ENCODE measurements at regions not wholly inside any gene's neighbourhood (a gene's known extent, or its start where the extent isn't known, plus 50 kb on each side); places are given as distances from the start of the nearest gene placed in this dataset.

GRCh38 chr5:99019812-99020697, 91.2 kb upstream of the CHD1 start:
- Histone ChIP-seq H3K14ac (ENCODE audit: insufficient read depth, low read length) (no peak overlapping the region), H3K56ac (ENCODE audit: insufficient read length, low read depth, low read length) (no peak overlapping the region), H3T11ph (ENCODE audit: low read length) (no peak overlapping the region), H4K91ac (ENCODE audit: insufficient read length, low read depth, low read length) (no peak overlapping the region), H3K9ac (ENCODE audit: extremely low read depth, insufficient read length, low read length) (no peak overlapping the region), H3K18ac (ENCODE audit: insufficient read length, low read depth, low read length) (no peak overlapping the region), H4K5ac (ENCODE audit: insufficient read length, low read depth, low read length) (no peak overlapping the region), H3K4me1 (ENCODE audit: insufficient read depth, low read length) (no peaks in the 10 kb centered on the region), H3K27me3 (ENCODE audit: insufficient read depth, low read length) (no peaks in the 10 kb centered on the region), H3K79me2 (ENCODE audit: insufficient read depth, low read length) (no peaks in the 10 kb centered on the region), H3K23me2 (ENCODE audit: insufficient read length, low read depth, low read length, poor library complexity, severe bottlenecking) (no peaks in the 10 kb centered on the region), H3K23ac (ENCODE audit: insufficient read length, low read depth, low read length) (no peak overlapping the region), H2BK120ac (ENCODE audit: low read depth, low read length, poor library complexity, severe bottlenecking) (no peak overlapping the region), H2AFZ (ENCODE audit: low read length) (no peak overlapping the region), H2BK15ac (ENCODE audit: low read depth, low read length) (no peak overlapping the region), H2BK12ac (ENCODE audit: insufficient read length, low read depth, low read length) (no peak overlapping the region), H3K4ac (ENCODE audit: low read depth, low read length) (no peak overlapping the region), H3K79me1 (ENCODE audit: insufficient read depth, low read depth, low read length, poor library complexity, severe bottlenecking) (no peaks in the 10 kb centered on the region), H4K8ac (replicated peaks; ENCODE audit: insufficient read length, low read depth, low read length) (no peak overlapping the region), H3K27ac (ENCODE audit: insufficient read length, low read depth, low read length) (no peak overlapping the region), H2BK20ac (ENCODE audit: low read depth, low read length, poor library complexity, severe bottlenecking) (no peak overlapping the region), H3K4me2 (ENCODE audit: insufficient read depth, insufficient read length, low read length) (no peak overlapping the region), H2BK5ac (ENCODE audit: insufficient read length, low read length) (no peak overlapping the region), H4K20me1 (ENCODE audit: control insufficient read depth, insufficient read depth, insufficient read length) (no peaks in the 10 kb centered on the region), H2AK5ac (ENCODE audit: insufficient read length, low read length) (no peak overlapping the region), H3K9me3 (ENCODE audit: control insufficient read depth, low read depth, low read length) (no peaks in the 10 kb centered on the region)
- peaks cover 0 to 15% (median 12%) of the 10 kb centered on the region in 3 experiments for H3K36me3 Mint-ChIP-seq (ENCODE audit: insufficient read depth in 1 of 3, low read depth in 3 of 3)
- no peak for DNase-seq
- WGBS (ENCODE audit: extremely low coverage, insufficient read length, low lambda C conversion rate): no CpG with 5 or more reads among the region's 3 CpGs
- H3K4me1 Mint-ChIP-seq: no peaks in the 10 kb centered on the region
- H3K27ac Mint-ChIP-seq: no peak overlapping the region
- no peaks in the 10 kb centered on the region; the same call in 1 of the 2 replicates for H3K27me3 Mint-ChIP-seq (ENCODE audit: low read depth)
- H3K4me3 Mint-ChIP-seq: no peak overlapping the region
- no peak for TF ChIP-seq CTCF (conservative IDR thresholded peaks at IDR 0.05)
- peaks cover 0 to 21% of the 10 kb centered on the region in 2 experiments for H3K9me3 Mint-ChIP-seq
